GM10248 (cell line): ENCODE measurements at regions not wholly inside any gene's neighbourhood (a gene's known extent, or its start where the extent isn't known, plus 50 kb on each side); places are given as distances from the start of the nearest gene placed in this dataset.

Experiments used
- CTCF ChIA-PET: fragments of 300-600 bp; sonication (Branson Sonifier 250); formaldehyde crosslinking; extraction: SDS; loops from one replicate; lab custom pipeline; 2021; ENCODE audit warnings: antibody characterized with exemption; lab: Yijun Ruan, JAX
- POLR2A ChIA-PET: fragments of 350-650 bp; sonication (Branson Sonifier 250); formaldehyde crosslinking; extraction: SDS; loops from one replicate; lab custom pipeline; 2020; ENCODE audit warnings: antibody characterized with exemption; lab: Yijun Ruan, JAX
- DNase-seq: peaks from one replicate; pipeline ENCODE4 v3.0.0; 2012; ENCODE audit errors: extremely low spot score
- TF ChIP-seq, protein P1 (sequence below): IDR thresholded peaks from 2 replicates; pipeline ENCODE4 v1.5.1; 2012; ENCODE audit warnings: mild to moderate bottlenecking, low read depth; ENCODE audit errors: extremely low read depth, missing control alignments, control extremely low read depth

DNA sequence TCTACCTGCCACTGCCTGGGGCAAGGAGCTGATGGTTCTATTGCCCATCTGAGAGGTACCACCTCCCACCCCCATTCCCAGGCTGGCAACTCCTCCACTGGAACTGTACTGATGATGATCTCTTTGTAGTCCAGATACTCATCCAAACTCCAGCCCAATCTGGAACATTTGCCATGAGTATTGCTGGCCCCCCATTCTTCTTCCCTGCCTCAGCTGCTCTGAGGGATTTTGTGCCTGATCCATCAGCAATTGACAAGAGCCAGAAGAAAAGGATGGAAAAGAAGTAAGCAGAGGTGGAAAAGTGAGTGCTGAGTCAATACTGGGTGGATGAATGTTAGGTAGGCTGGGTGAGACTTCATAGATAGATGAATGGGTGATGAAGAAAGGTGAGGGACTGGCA lies 101.2 kb downstream of the NMUR2 start:
- ChIA-PET CTCF (interaction anchor here (1.3 to 1.6 kb wide), 2 partner anchors 11 to 15 kb away, joined by 3 to 5 read pairs; no protein-coding TSS in a partner anchor), POLR2A (no interaction called here)
- no peak for DNase-seq
- TF ChIP-seq, protein P1, sequence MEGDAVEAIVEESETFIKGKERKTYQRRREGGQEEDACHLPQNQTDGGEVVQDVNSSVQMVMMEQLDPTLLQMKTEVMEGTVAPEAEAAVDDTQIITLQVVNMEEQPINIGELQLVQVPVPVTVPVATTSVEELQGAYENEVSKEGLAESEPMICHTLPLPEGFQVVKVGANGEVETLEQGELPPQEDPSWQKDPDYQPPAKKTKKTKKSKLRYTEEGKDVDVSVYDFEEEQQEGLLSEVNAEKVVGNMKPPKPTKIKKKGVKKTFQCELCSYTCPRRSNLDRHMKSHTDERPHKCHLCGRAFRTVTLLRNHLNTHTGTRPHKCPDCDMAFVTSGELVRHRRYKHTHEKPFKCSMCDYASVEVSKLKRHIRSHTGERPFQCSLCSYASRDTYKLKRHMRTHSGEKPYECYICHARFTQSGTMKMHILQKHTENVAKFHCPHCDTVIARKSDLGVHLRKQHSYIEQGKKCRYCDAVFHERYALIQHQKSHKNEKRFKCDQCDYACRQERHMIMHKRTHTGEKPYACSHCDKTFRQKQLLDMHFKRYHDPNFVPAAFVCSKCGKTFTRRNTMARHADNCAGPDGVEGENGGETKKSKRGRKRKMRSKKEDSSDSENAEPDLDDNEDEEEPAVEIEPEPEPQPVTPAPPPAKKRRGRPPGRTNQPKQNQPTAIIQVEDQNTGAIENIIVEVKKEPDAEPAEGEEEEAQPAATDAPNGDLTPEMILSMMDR: no peak

DNA sequence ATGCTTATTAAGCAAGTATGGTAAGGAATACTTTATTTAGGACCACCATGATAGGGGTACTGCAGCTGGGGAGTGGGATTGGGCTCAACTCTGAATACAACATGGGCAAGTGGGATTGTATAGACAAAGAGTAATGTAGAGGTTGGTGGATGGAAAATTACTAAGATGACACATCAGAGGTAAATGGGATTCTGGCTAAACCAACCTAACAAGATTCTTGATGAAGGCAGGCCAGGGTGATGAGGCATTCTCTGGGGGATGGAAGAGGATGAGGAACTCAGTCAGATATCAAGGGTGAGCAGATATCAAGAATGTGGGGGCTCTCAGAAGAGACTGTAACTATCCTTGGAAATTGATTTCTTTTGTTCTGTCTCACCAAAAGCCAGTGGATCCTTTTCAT lies 107.2 kb downstream of the NMUR2 start:
- DNase-seq: no peak
- TF ChIP-seq, protein P1: no peak
- POLR2A ChIA-PET: no interaction called here
- CTCF ChIA-PET: interaction anchor here (1.3 kb wide), 1 partner anchor 52 kb away, joined by 3 read pairs; no protein-coding TSS in a partner anchor

DNA sequence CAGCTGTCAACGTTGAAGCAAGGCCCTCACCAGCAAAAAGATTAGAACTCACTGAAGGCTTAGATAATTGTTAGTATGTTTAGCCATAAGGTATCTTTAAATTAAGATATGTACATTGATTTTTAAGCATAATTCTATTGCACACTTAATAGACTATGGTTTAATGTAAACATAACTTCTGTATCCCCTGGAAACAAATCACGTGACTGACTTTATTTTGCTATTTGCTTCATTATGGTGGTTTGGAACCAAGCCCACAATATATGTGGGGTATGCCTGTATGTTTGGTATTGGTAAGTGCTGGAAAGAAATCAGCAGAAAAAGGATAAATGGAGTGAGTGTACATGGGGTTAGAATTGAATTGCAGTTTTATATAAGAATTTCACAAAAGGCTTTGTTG lies 111.9 kb downstream of the NMUR2 start:
- POLR2A ChIA-PET: no interaction called here
- DNase-seq: no peak
- CTCF ChIA-PET: no interaction called here
- TF ChIP-seq, protein P1: no peak

DNA sequence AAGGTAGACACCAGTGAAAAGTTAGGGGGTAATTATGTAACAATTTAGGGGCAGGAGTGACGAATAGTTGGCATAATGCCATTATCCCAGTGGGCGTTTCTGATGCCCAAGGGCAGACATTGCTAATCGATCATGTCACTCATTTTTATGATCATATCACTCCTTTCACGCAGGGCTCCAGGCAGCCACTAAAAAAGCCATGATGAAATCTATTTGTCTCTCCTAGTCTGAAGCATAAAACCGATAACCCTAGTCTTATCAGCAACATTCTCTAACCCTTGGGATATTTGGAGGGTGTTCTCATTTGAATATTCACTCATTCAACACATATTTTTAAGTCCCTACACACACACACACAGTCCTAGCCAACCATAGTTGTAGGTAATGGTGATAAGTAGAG lies 114.9 kb downstream of the NMUR2 start:
- ChIA-PET POLR2A (no interaction called here), CTCF (no interaction called here)
- TF ChIP-seq, protein P1: no peak
- no peak for DNase-seq

DNA sequence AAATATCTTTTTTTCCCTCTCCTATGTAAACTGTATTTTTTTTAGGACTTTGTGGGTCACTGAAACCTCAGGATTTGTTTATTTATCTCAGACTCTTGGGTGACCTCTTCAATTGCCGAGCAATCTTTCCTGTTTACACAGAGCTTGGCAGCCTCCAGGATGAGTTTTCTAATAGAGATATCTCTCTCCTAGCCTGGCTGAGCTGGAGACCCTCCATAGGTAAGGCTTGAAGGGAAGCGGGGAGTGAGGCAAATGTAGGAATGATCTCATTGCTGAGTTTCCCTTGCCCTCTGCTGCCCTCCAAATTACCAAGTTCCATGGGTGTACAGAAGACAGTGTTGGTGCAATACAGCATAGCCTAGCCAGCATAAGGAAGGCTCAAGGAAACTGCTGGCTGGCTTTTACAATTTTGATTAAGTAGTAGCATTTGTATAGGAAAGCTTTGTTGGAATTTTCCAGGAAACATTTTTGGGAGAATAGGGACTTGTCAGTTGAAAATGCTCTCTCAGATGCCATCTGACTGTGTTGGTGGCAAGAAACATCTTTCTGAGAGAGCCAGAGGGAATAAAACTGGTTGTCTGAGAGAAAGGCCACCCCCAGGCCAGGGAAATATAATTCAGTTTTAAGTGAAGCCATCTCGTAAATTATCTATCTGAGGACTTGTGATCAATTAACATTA lies 116.0 kb downstream of the NMUR2 start:
- POLR2A ChIA-PET: no interaction called here
- no peak for DNase-seq
- TF ChIP-seq, protein P1: no peak
- CTCF ChIA-PET: interaction anchor here (1.3 kb wide), 1 partner anchor 145 kb away, joined by 3 read pairs; no protein-coding TSS in a partner anchor

DNA sequence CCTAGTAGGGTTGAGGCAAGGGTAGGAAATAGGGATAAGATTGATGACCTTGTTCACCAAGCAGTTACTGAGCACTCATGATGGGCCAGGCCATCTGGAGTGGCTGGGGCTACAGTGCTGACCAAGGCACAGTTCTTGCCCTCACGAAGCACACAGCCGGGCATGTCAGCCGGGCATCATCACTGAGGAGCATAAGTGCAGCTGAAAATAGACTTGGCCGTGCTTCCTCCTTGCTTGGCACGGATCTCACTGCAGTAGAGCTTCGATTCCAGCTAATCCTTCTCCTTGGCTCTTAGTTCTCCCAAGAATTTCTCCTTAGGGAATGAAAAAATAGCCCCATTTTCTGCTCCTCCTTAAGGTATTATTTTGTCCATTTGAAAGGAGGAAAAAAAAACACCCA lies 116.6 kb downstream of the NMUR2 start:
- ChIA-PET POLR2A (no interaction called here), CTCF (interaction anchor here (1.3 kb wide), 1 partner anchor 145 kb away, joined by 3 read pairs; no protein-coding TSS in a partner anchor)
- TF ChIP-seq, protein P1: no peak
- no peak for DNase-seq
